H9 (cell line): ENCODE measurements at regions not wholly inside any gene's neighbourhood (a gene's known extent, or its start where the extent isn't known, plus 50 kb on each side); places are given as distances from the start of the nearest gene placed in this dataset.

Experiments used
- DNase-seq: peaks from one replicate; pipeline ENCODE4 v3.0.0-alpha.2; 2017
- H2AFZ ChIP-seq: one replicate; pipeline ENCODE4 v1.6.1; 2013; ENCODE audit warnings: mild to moderate bottlenecking, low read length, control low read depth, moderate library complexity
- H2AK5ac ChIP-seq: 2 replicates; pipeline ENCODE4 v1.6.1; 2013; ENCODE audit warnings: low read length, control low read depth, mixed read lengths; ENCODE audit not compliant: insufficient read length
- H2BK120ac ChIP-seq: one replicate; pipeline ENCODE4 v1.6.1; 2013; ENCODE audit warnings: low read depth, mild to moderate bottlenecking, low read length, control low read depth, inconsistent platforms; ENCODE audit not compliant: poor library complexity, severe bottlenecking
- H2BK12ac ChIP-seq: 2 replicates; pipeline ENCODE4 v1.6.1; 2013; ENCODE audit warnings: low read length, control low read depth, mixed read lengths, low read depth; ENCODE audit not compliant: insufficient read length
- H2BK15ac ChIP-seq: 2 replicates; pipeline ENCODE4 v1.6.1; 2013; ENCODE audit warnings: low read depth, low read length, control low read depth
- H2BK20ac ChIP-seq: one replicate; pipeline ENCODE4 v1.6.1; 2013; ENCODE audit warnings: low read depth, mild to moderate bottlenecking, low read length, control low read depth, inconsistent platforms; ENCODE audit not compliant: poor library complexity, severe bottlenecking
- H2BK5ac ChIP-seq: 2 replicates; pipeline ENCODE4 v1.6.1; 2013; ENCODE audit warnings: low read length, control low read depth, mixed read lengths; ENCODE audit not compliant: insufficient read length
- H3K14ac ChIP-seq: 2 replicates; pipeline ENCODE4 v1.6.1; 2013; ENCODE audit warnings: low read length, control low read depth; ENCODE audit not compliant: insufficient read depth
- H3K18ac ChIP-seq: 2 replicates; pipeline ENCODE4 v1.6.1; 2013; ENCODE audit warnings: low read depth, mild to moderate bottlenecking, mixed read lengths, low read length, control low read depth; ENCODE audit not compliant: insufficient read length
- H3K23ac ChIP-seq: 2 replicates; pipeline ENCODE4 v1.6.1; 2013; ENCODE audit warnings: low read length, control low read depth, mixed read lengths, low read depth; ENCODE audit not compliant: insufficient read length
- H3K23me2 ChIP-seq: 2 replicates; pipeline ENCODE4 v1.6.1; 2013; ENCODE audit warnings: low read depth, mild to moderate bottlenecking, mixed read lengths, low read length, control low read depth; ENCODE audit not compliant: insufficient read length, poor library complexity, severe bottlenecking
- H3K27ac ChIP-seq: 2 replicates; pipeline ENCODE4 v1.5.1; 2013; ENCODE audit warnings: low read length, control low read depth, mixed read lengths, low read depth; ENCODE audit not compliant: insufficient read length
- H3K27me3 ChIP-seq: 2 replicates; pipeline ENCODE4 v1.6.1; 2013; ENCODE audit warnings: low read length, control low read depth, inconsistent platforms; ENCODE audit not compliant: insufficient read depth
- H3K4ac ChIP-seq: 2 replicates; pipeline ENCODE4 v1.6.1; 2013; ENCODE audit warnings: low read depth, mild to moderate bottlenecking, control low read depth, inconsistent platforms, low read length, moderate library complexity
- H3K4me1 ChIP-seq: 2 replicates; pipeline ENCODE4 v1.6.1; 2013; ENCODE audit warnings: low read length, control low read depth, inconsistent platforms; ENCODE audit not compliant: insufficient read depth
- H3K4me2 ChIP-seq: 2 replicates; pipeline ENCODE4 v1.6.1; 2013; ENCODE audit warnings: low read length, control low read depth, mixed read lengths; ENCODE audit not compliant: insufficient read length, insufficient read depth
- H3K56ac ChIP-seq: 2 replicates; pipeline ENCODE4 v1.6.1; 2013; ENCODE audit warnings: low read depth, mild to moderate bottlenecking, mixed read lengths, low read length, control low read depth; ENCODE audit not compliant: insufficient read length
- H3K79me1 ChIP-seq: 2 replicates; pipeline ENCODE4 v1.6.1; 2013; ENCODE audit warnings: low read depth, mild to moderate bottlenecking, moderate library complexity, low read length, control low read depth, inconsistent platforms; ENCODE audit not compliant: insufficient read depth, poor library complexity, severe bottlenecking
- H3K79me2 ChIP-seq: 2 replicates; pipeline ENCODE4 v1.6.1; 2013; ENCODE audit warnings: low read length, control low read depth, inconsistent platforms; ENCODE audit not compliant: insufficient read depth
- H3K9ac ChIP-seq: 2 replicates; pipeline ENCODE4 v1.6.1; 2013; ENCODE audit warnings: low read length, control low read depth, mixed read lengths; ENCODE audit not compliant: insufficient read length; ENCODE audit errors: extremely low read depth
- H3K9me3 ChIP-seq: one replicate; pipeline ENCODE4 v1.6.1; 2013; ENCODE audit warnings: low read depth, low read length, inconsistent platforms; ENCODE audit not compliant: control insufficient read depth
- H3T11ph ChIP-seq: one replicate; pipeline ENCODE4 v1.6.1; 2013; ENCODE audit warnings: mild to moderate bottlenecking, low read length, control low read depth, inconsistent platforms
- H4K20me1 ChIP-seq: one replicate; pipeline ENCODE4 v1.6.1; 2013; ENCODE audit not compliant: control insufficient read depth, insufficient read length, insufficient read depth
- H4K5ac ChIP-seq: 2 replicates; pipeline ENCODE4 v1.6.1; 2013; ENCODE audit warnings: low read depth, mild to moderate bottlenecking, mixed read lengths, low read length, control low read depth; ENCODE audit not compliant: insufficient read length
- H4K8ac ChIP-seq: replicated peaks from 2 replicates; pipeline ENCODE4 v1.6.1; 2013; ENCODE audit warnings: low read length, control low read depth, mixed read lengths, low read depth; ENCODE audit not compliant: insufficient read length
- H4K91ac ChIP-seq: 2 replicates; pipeline ENCODE4 v1.6.1; 2013; ENCODE audit warnings: low read depth, mild to moderate bottlenecking, moderate library complexity, mixed read lengths, low read length, control low read depth; ENCODE audit not compliant: insufficient read length
- H3K27ac Mint-ChIP-seq, 3 experiments: 2 replicates in 2 of 3; 3 replicates in 1 of 3; pipeline ENCODE4 v1.8.0; 2020 to 2021; ENCODE audit warnings: mixed read lengths in 3 of 3, mild to moderate bottlenecking in 1 of 3, moderate library complexity in 1 of 3
- H3K27me3 Mint-ChIP-seq: 2 replicates; pipeline ENCODE4 v1.8.0; 2021; ENCODE audit warnings: low read depth, mild to moderate bottlenecking, moderate library complexity, mixed read lengths
- H3K36me3 Mint-ChIP-seq, 3 experiments: 2 replicates in 2 of 3; 3 replicates in 1 of 3; pipeline ENCODE4 v1.8.0; 2020 to 2021; ENCODE audit warnings: low read depth in 3 of 3, mixed read lengths in 3 of 3; ENCODE audit not compliant: insufficient read depth in 1 of 3
- H3K4me1 Mint-ChIP-seq, 2 experiments: 2 replicates each; pipeline ENCODE4 v1.8.0; 2020; ENCODE audit warnings: mixed read lengths in 2 of 2
- H3K4me3 Mint-ChIP-seq, 2 experiments: 2 replicates in 1 of 2; 3 replicates in 1 of 2; pipeline ENCODE4 v1.8.0; 2020 to 2021; ENCODE audit warnings: mild to moderate bottlenecking in 2 of 2, mixed read lengths in 2 of 2, moderate library complexity in 1 of 2
- H3K9me3 Mint-ChIP-seq, 2 experiments: 2 replicates in 1 of 2; 3 replicates in 1 of 2; pipeline ENCODE4 v1.8.0; 2020; ENCODE audit warnings: mild to moderate bottlenecking in 2 of 2, mixed read lengths in 2 of 2, moderate library complexity in 1 of 2
- WGBS: extraction: QIAGEN DNeasy Blood & Tissue Kit; methylation state at CpG from one replicate; pipeline ENCODE4 v1.1.7; 2013; ENCODE audit warnings: missing lambda C conversion rate, low lambda C conversion rate, mixed read lengths; ENCODE audit not compliant: insufficient read length; ENCODE audit errors: extremely low coverage; 5-methylcytosine and 5-hydroxymethylcytosine counted together
- TF ChIP-seq, protein P1 (sequence below): fragments of 200-600 bp; sonication (generic); conservative IDR thresholded peaks from 3 replicates; pipeline ENCODE4 v1.8.0; 2021; ENCODE audit warnings: antibody characterized with exemption, mild to moderate bottlenecking

DNA sequence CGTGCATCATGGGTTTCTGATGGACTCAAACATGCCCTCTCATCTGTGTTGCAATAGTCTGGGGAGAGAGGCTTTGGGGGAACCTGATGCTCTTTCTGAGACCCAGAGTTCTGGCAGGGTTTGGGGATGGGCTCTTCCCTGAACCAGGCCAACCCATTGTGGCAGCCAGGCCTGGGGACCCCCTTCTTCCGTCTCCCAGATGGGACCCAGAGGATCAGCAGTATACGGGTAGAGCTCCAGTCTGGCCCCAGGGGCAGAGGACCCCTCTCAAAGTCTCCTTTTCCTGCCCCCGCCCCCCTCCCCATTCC lies 333.7 kb downstream of the DYSF start:
- no CpG with 5 or more reads among the region's 4 CpGs for whole genome bisulfite sequencing
- TF ChIP-seq, protein P1, sequence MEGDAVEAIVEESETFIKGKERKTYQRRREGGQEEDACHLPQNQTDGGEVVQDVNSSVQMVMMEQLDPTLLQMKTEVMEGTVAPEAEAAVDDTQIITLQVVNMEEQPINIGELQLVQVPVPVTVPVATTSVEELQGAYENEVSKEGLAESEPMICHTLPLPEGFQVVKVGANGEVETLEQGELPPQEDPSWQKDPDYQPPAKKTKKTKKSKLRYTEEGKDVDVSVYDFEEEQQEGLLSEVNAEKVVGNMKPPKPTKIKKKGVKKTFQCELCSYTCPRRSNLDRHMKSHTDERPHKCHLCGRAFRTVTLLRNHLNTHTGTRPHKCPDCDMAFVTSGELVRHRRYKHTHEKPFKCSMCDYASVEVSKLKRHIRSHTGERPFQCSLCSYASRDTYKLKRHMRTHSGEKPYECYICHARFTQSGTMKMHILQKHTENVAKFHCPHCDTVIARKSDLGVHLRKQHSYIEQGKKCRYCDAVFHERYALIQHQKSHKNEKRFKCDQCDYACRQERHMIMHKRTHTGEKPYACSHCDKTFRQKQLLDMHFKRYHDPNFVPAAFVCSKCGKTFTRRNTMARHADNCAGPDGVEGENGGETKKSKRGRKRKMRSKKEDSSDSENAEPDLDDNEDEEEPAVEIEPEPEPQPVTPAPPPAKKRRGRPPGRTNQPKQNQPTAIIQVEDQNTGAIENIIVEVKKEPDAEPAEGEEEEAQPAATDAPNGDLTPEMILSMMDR = no peak

More for the DNA sequence above, 333.7 kb downstream of the DYSF start:
- H2AFZ ChIP-seq = no peak overlapping the region
- H3K9me3 ChIP-seq = no peaks in the 10 kb centered on the region
- no peak overlapping the region for H3K14ac ChIP-seq
- no peak overlapping the region for H3K27ac Mint-ChIP-seq
- H3K27ac ChIP-seq = no peak overlapping the region
- no peak overlapping the region for H3T11ph ChIP-seq
- H3K4ac ChIP-seq = no peak overlapping the region
- H3K18ac ChIP-seq = no peak overlapping the region
- no peak overlapping the region for H2BK15ac ChIP-seq
- no peak overlapping the region for H3K9ac ChIP-seq
- H3K4me2 ChIP-seq = no peak overlapping the region
- peaks cover 8 to 9% of the 10 kb centered on the region in 2 experiments; a peak in 3 of 4 replicates for H3K4me1 Mint-ChIP-seq
- no peaks in the 10 kb centered on the region; a peak in 1 of 7 replicates for H3K36me3 Mint-ChIP-seq
- H3K23ac ChIP-seq = no peak overlapping the region
- no peak overlapping the region for H2BK5ac ChIP-seq
- no peak overlapping the region for H2BK20ac ChIP-seq
- H3K9me3 Mint-ChIP-seq = no peaks in the 10 kb centered on the region
- no peak overlapping the region for H4K8ac ChIP-seq
- H3K4me3 Mint-ChIP-seq = no peak overlapping the region
- H2BK120ac ChIP-seq = no peak overlapping the region
- no peak overlapping the region for H3K56ac ChIP-seq
- H4K20me1 ChIP-seq = no peaks in the 10 kb centered on the region
- H3K79me2 ChIP-seq = no peaks in the 10 kb centered on the region
- H2AK5ac ChIP-seq = no peak overlapping the region
- H3K4me1 ChIP-seq = no peaks in the 10 kb centered on the region; the same call in 1 of the 2 replicates
- peaks cover 2% of the 10 kb centered on the region for H3K23me2 ChIP-seq
- H4K91ac ChIP-seq = no peak overlapping the region
- H3K79me1 ChIP-seq = no peaks in the 10 kb centered on the region
- no peak overlapping the region for H4K5ac ChIP-seq
- peak; percentile 17 for DNase-seq
- H3K27me3 ChIP-seq = no peaks in the 10 kb centered on the region
- H2BK12ac ChIP-seq = no peak overlapping the region
- H3K27me3 Mint-ChIP-seq = no peaks in the 10 kb centered on the region; the same call in 1 of the 2 replicates
